ENCODE measurements at regions not wholly inside any gene's neighbourhood (a gene's known extent, or its start where the extent isn't known, plus 50 kb on each side); places are given as distances from the start of the nearest gene placed in this dataset.
"Not testable (repeated sequence)": the region's sequence is repeated elsewhere in the genome, so short reads cannot be mapped to it uniquely, and the experiment has no call there.

GRCh38 chr14:58752771-58753201, 115.0 kb downstream of the DACT1 start:
- no peak for DNase-seq (ENCODE audit: low read depth in 2 of 2)

GRCh38 chr14:58755031-58755925, 117.5 kb downstream of the DACT1 start:
- DNase-seq (ENCODE audit: low read depth in 2 of 2): no peak

- DNase-seq (ENCODE audit: low read depth in 2 of 2): no peak
Observed at GRCh38 chr14:58760121-58760520, 122.4 kb downstream of the DACT1 start.

GRCh38 chr14:58762629-58763028, 124.9 kb downstream of the DACT1 start:
- no peak for DNase-seq (ENCODE audit: low read depth in 2 of 2)

GRCh38 chr14:58763210-58763609, 125.4 kb downstream of the DACT1 start:
- DNase-seq (ENCODE audit: low read depth in 2 of 2): no peak

GRCh38 chr14:58765418-58765831, 127.7 kb downstream of the DACT1 start:
- no peak for DNase-seq (ENCODE audit: low read depth in 2 of 2)

GRCh38 chr14:58765843-58766242, 128.1 kb downstream of the DACT1 start:
- no peak for DNase-seq (ENCODE audit: low read depth in 2 of 2)

- DNase-seq (ENCODE audit: low read depth in 2 of 2): no peak
Observed at GRCh38 chr14:58769011-58769643, 131.4 kb downstream of the DACT1 start.

GRCh38 chr14:58769771-58770170, 132.0 kb downstream of the DACT1 start:
- no peak for DNase-seq (ENCODE audit: low read depth in 2 of 2)

GRCh38 chr14:58770491-58770982, 132.8 kb downstream of the DACT1 start:
- DNase-seq (ENCODE audit: low read depth in 2 of 2): no peak

- no peak for DNase-seq (ENCODE audit: low read depth in 2 of 2)
Observed at GRCh38 chr14:58771016-58771415, 133.3 kb downstream of the DACT1 start.

GRCh38 chr14:58772116-58772515, 134.4 kb downstream of the DACT1 start:
- no peak for DNase-seq (ENCODE audit: low read depth in 2 of 2)

GRCh38 chr14:58772794-58773620, 135.2 kb downstream of the DACT1 start:
- DNase-seq (ENCODE audit: low read depth in 2 of 2): no peak

GRCh38 chr14:58774531-58774930, 136.8 kb downstream of the DACT1 start:
- no peak for DNase-seq (ENCODE audit: low read depth in 2 of 2)

- DNase-seq (ENCODE audit: low read depth in 2 of 2): not testable (repeated sequence)
Observed at GRCh38 chr14:58775130-58775529, 137.4 kb downstream of the DACT1 start.

- DNase-seq (ENCODE audit: low read depth in 2 of 2): no peak
Observed at GRCh38 chr14:58776516-58776915, 138.8 kb downstream of the DACT1 start.

GRCh38 chr14:58777541-58777979, 139.8 kb downstream of the DACT1 start:
- no peak for DNase-seq (ENCODE audit: low read depth in 2 of 2)

- DNase-seq (ENCODE audit: low read depth in 2 of 2): no peak
Observed at GRCh38 chr14:58778202-58778601, 140.4 kb downstream of the DACT1 start.

GRCh38 chr14:58779376-58779775, 141.6 kb downstream of the DACT1 start:
- DNase-seq (ENCODE audit: low read depth in 2 of 2): no peak

GRCh38 chr14:58780185-58780584, 142.4 kb downstream of the DACT1 start:
- DNase-seq (ENCODE audit: low read depth in 2 of 2): no peak

- DNase-seq (ENCODE audit: low read depth in 2 of 2): no peak
Observed at GRCh38 chr14:58780605-58781004, 142.8 kb downstream of the DACT1 start.

GRCh38 chr14:58782011-58782410, 144.2 kb downstream of the DACT1 start:
- DNase-seq (ENCODE audit: low read depth in 2 of 2): no peak
